OCI-LY7 (cell line): ENCODE measurements at regions not wholly inside any gene's neighbourhood (a gene's known extent, or its start where the extent isn't known, plus 50 kb on each side); places are given as distances from the start of the nearest gene placed in this dataset.

Experiments
- BruUV-seq: library from RNA; stranded (reverse); fragments of 400-500 nt; replicated peaks from 2 replicates; lab custom pipeline; 2021; lab: Mats Ljungman, UMichigan
- CTCF ChIA-PET: fragments of 300-600 bp; sonication (Branson Sonifier 250); formaldehyde crosslinking; loops from one replicate; lab custom pipeline; 2022; ENCODE audit warnings: antibody characterized with exemption; ENCODE audit not compliant: unreplicated experiment; lab: Charles Lee
- POLR2A ChIA-PET: fragments of 300-600 bp; sonication (Branson Sonifier 250); formaldehyde crosslinking; loops from one replicate; lab custom pipeline; 2022; ENCODE audit warnings: antibody characterized with exemption; lab: Charles Lee
- DNase-seq: peaks from one replicate; pipeline ENCODE4 v3.0.0-alpha.2; 2015; ENCODE audit warnings: low spot score
- H2AFZ ChIP-seq: fragments of 200-600 bp; sonication (generic), shearing (Covaris generic); 2 replicates; pipeline ENCODE4 v1.6.1; 2014; ENCODE audit warnings: mild to moderate bottlenecking, antibody characterized with exemption, low read length, moderate library complexity
- H3K27ac ChIP-seq: fragments of 200-600 bp; sonication (generic); 2 replicates; pipeline ENCODE4 v1.5.1; 2014; ENCODE audit warnings: mixed run types, low read depth, mild to moderate bottlenecking, moderate library complexity, low read length, inconsistent platforms; ENCODE audit not compliant: poor library complexity, severe bottlenecking
- H3K36me3 ChIP-seq: fragments of 200-600 bp; sonication (generic); 2 replicates; pipeline ENCODE4 v1.6.1; 2014; ENCODE audit warnings: mild to moderate bottlenecking, antibody characterized with exemption, low read length, moderate library complexity, mixed read lengths; ENCODE audit not compliant: insufficient read depth
- H3K4me1 ChIP-seq: fragments of 200-600 bp; sonication (generic); 2 replicates; pipeline ENCODE4 v1.5.1; 2014; ENCODE audit warnings: mild to moderate bottlenecking, low read length; ENCODE audit not compliant: insufficient read depth, poor library complexity, severe bottlenecking
- H3K4me2 ChIP-seq: fragments of 200-600 bp; sonication (generic); 2 replicates; pipeline ENCODE4 v1.6.1; 2014; ENCODE audit warnings: mild to moderate bottlenecking, low read length
- H3K4me3 ChIP-seq: fragments of 200-600 bp; sonication (generic); 2 replicates; pipeline ENCODE4 v1.5.1; 2014; ENCODE audit warnings: mild to moderate bottlenecking, low read depth, low read length; ENCODE audit not compliant: poor library complexity, severe bottlenecking
- H3K79me2 ChIP-seq: fragments of 200-600 bp; sonication (generic); 2 replicates; pipeline ENCODE4 v1.6.1; 2016; ENCODE audit warnings: low read depth, mild to moderate bottlenecking, low read length, moderate library complexity, mixed read lengths; ENCODE audit not compliant: insufficient read depth
- H3K9me2 ChIP-seq: fragments of 200-600 bp; sonication (generic); 2 replicates; pipeline ENCODE4 v1.6.1; 2016; ENCODE audit warnings: mild to moderate bottlenecking, low read length, mixed read lengths; ENCODE audit not compliant: insufficient read depth
- H3K9me3 ChIP-seq: fragments of 200-600 bp; sonication (generic); 2 replicates; pipeline ENCODE4 v1.6.1; 2014; ENCODE audit warnings: mild to moderate bottlenecking, mixed run types, low read length, mixed read lengths
- H4K20me1 ChIP-seq: fragments of 200-600 bp; sonication (generic); 2 replicates; pipeline ENCODE4 v1.6.1; 2014; ENCODE audit warnings: mild to moderate bottlenecking, antibody characterized with exemption, low read length, moderate library complexity, mixed read lengths; ENCODE audit not compliant: insufficient read depth
- CTCF ChIP-seq: fragments of 200-600 bp; sonication (generic); conservative IDR thresholded peaks from 2 replicates; pipeline ENCODE4 v1.5.1; 2014; ENCODE audit warnings: mild to moderate bottlenecking, antibody characterized with exemption, low read length, moderate library complexity, mixed read lengths
- EZH2phosphoT487 ChIP-seq: fragments of 200-600 bp; sonication (generic); IDR thresholded peaks from 2 replicates; pipeline ENCODE4 v1.6.1; 2018; ENCODE audit warnings: low read depth, borderline replicate concordance, mild to moderate bottlenecking, mixed run types, antibody characterized with exemption, low read length, moderate library complexity, mixed read lengths
- intact Hi-C: fragments of 100-400 bp; cut with micrococcal nuclease; formaldehyde crosslinking; loops from one replicate; pipeline ENCODE4 v1.10.0; 2022; ENCODE audit not compliant: unreplicated experiment

- Histone ChIP-seq H3K4me1 (no peaks in the 10 kb centered on the region), H4K20me1 (no peaks in the 10 kb centered on the region), H3K4me2 (no peak overlapping the region), H3K36me3 (no peaks in the 10 kb centered on the region), H2AFZ (no peak overlapping the region), H3K27ac (no peak overlapping the region), H3K79me2 (no peaks in the 10 kb centered on the region), H3K9me3 (0 out of 2 replicates have a peak, but pooled peaks cover 6% of the 10 kb centered on the region), H3K9me2 (no peaks in the 10 kb centered on the region), H3K4me3 (no peak overlapping the region)
- ChIA-PET CTCF (no interaction called here), POLR2A (no interaction called here)
- TF ChIP-seq EZH2phosphoT487 (no peak), CTCF (no peak)
- intact Hi-C loops = no loop called here
- no peak for DNase-seq
- no TSS peak for BruUV-seq
Observed at GRCh38 chr3:127403795-127404194, 115.9 kb upstream of the PRR20G start.

- ChIA-PET CTCF (no interaction called here), POLR2A (no interaction called here)
- Histone ChIP-seq H3K36me3 (no peaks in the 10 kb centered on the region), H3K27ac (no peak overlapping the region), H4K20me1 (no peaks in the 10 kb centered on the region), H2AFZ (no peak overlapping the region), H3K4me2 (no peak overlapping the region), H3K9me2 (no peaks in the 10 kb centered on the region), H3K79me2 (no peaks in the 10 kb centered on the region), H3K9me3 (0 out of 2 replicates have a peak, but pooled peaks cover 6% of the 10 kb centered on the region), H3K4me3 (no peak overlapping the region), H3K4me1 (no peaks in the 10 kb centered on the region)
- intact Hi-C loops = no loop called here
- no TSS peak for BruUV-seq
- TF ChIP-seq CTCF = no peak
- TF ChIP-seq EZH2phosphoT487 = no peak
- DNase-seq = no peak
Observed at GRCh38 chr3:127399154-127399553, 111.3 kb upstream of the PRR20G start.

GRCh38 chr3:127396473-127396872 is 108.6 kb upstream of the PRR20G start:
- H3K4me2 ChIP-seq = no peak overlapping the region
- POLR2A ChIA-PET = no interaction called here
- CTCF ChIA-PET = no interaction called here

More at GRCh38 chr3:127396473-127396872, 108.6 kb upstream of the PRR20G start:
- TF ChIP-seq EZH2phosphoT487 = no peak
- TF ChIP-seq CTCF = no peak
- Histone ChIP-seq H4K20me1 (no peaks in the 10 kb centered on the region), H2AFZ (no peak overlapping the region), H3K4me3 (no peak overlapping the region), H3K36me3 (no peaks in the 10 kb centered on the region), H3K27ac (no peak overlapping the region), H3K79me2 (no peaks in the 10 kb centered on the region), H3K9me3 (0 out of 2 replicates have a peak, but pooled peaks cover 6% of the 10 kb centered on the region), H3K4me1 (no peaks in the 10 kb centered on the region), H3K9me2 (no peaks in the 10 kb centered on the region)
- no TSS peak for BruUV-seq
- intact Hi-C loops = no loop called here
- DNase-seq = no peak
